AG04450 (cell line): ENCODE measurements at regions not wholly inside any gene's neighbourhood (a gene's known extent, or its start where the extent isn't known, plus 50 kb on each side); places are given as distances from the start of the nearest gene placed in this dataset.

Experiments used
- CTCF ChIA-PET: fragments of 300-600, 350-600 bp; formaldehyde crosslinking; extraction: SDS; loops from one replicate; lab custom pipeline; 2022; ENCODE audit warnings: antibody characterized with exemption, inconsistent platforms; lab: Charles Lee
- POLR2A ChIA-PET: fragments of 350-600 bp; formaldehyde crosslinking; extraction: SDS; loops from one replicate; lab custom pipeline; 2021; ENCODE audit warnings: antibody characterized with exemption, inconsistent platforms; lab: Yijun Ruan, JAX
- DNase-seq: peaks from one replicate; pipeline ENCODE4 v3.0.0-alpha.2; 2011; ENCODE audit warnings: low read depth, low spot score
- H3K27ac ChIP-seq: one replicate; pipeline ENCODE4 v1.5.1; 2012; ENCODE audit warnings: low read depth, low read length, control low read depth
- H3K27me3 ChIP-seq: one replicate; pipeline ENCODE4 v1.6.0; 2012; ENCODE audit warnings: low read length; ENCODE audit not compliant: control insufficient read depth, insufficient read depth
- H3K4me3 ChIP-seq: 2 replicates; pipeline ENCODE4 v1.5.1; 2011; ENCODE audit warnings: mild to moderate bottlenecking, low read depth, low read length, control low read depth
- H3K9me3 ChIP-seq: 2 replicates; pipeline ENCODE4 v1.5.1; 2012; ENCODE audit warnings: low read length; ENCODE audit not compliant: control insufficient read depth, insufficient read depth
- CTCF ChIP-seq: IDR thresholded peaks from 2 replicates; pipeline ENCODE4 v1.5.1; 2011; ENCODE audit warnings: low read depth, low read length, control low read depth, inconsistent platforms

- ChIA-PET POLR2A (no interaction called here), CTCF (no interaction called here)
- no peak for DNase-seq
- H3K27ac ChIP-seq = no peak overlapping the region
- H3K9me3 ChIP-seq = peaks cover 29% of the 10 kb centered on the region
- no peak overlapping the region for H3K4me3 ChIP-seq
- no peak for TF ChIP-seq CTCF
- H3K27me3 ChIP-seq = no peaks in the 10 kb centered on the region
Observed at GRCh38 chr18:77879829-77880228, 630.2 kb downstream of the GALR1 start.

- no peak overlapping the region for H3K27ac ChIP-seq
- TF ChIP-seq CTCF = no peak
- POLR2A ChIA-PET = no interaction called here
Observed at GRCh38 chr18:77884454-77884853, 634.8 kb downstream of the GALR1 start.

GRCh38 chr18:77894060-77894459 lies 644.4 kb downstream of the GALR1 start:
- Histone ChIP-seq H3K27ac (no peak overlapping the region), H3K4me3 (no peak overlapping the region), H3K27me3 (no peaks in the 10 kb centered on the region), H3K9me3 (peaks cover 15% of the 10 kb centered on the region)
- DNase-seq = no peak
- no peak for TF ChIP-seq CTCF
- ChIA-PET CTCF (no interaction called here), POLR2A (no interaction called here)

More at GRCh38 chr18:77884454-77884853, 634.8 kb downstream of the GALR1 start:
- peaks cover 10% of the 10 kb centered on the region for H3K9me3 ChIP-seq
- CTCF ChIA-PET = no interaction called here
- DNase-seq = no peak
- H3K27me3 ChIP-seq = no peaks in the 10 kb centered on the region
- H3K4me3 ChIP-seq = no peak overlapping the region

- no peak overlapping the region for H3K4me3 ChIP-seq
- no peak overlapping the region for H3K27ac ChIP-seq
- H3K27me3 ChIP-seq = no peaks in the 10 kb centered on the region
- POLR2A ChIA-PET = no interaction called here
- CTCF ChIA-PET = no interaction called here
- no peak for DNase-seq
- peaks cover 21% of the 10 kb centered on the region for H3K9me3 ChIP-seq
- no peak for TF ChIP-seq CTCF
Observed at GRCh38 chr18:77895250-77895649, 645.6 kb downstream of the GALR1 start.

- no peak for TF ChIP-seq CTCF
- H3K27me3 ChIP-seq = no peaks in the 10 kb centered on the region
Observed at GRCh38 chr18:77896586-77897252, 647.1 kb downstream of the GALR1 start.

More at GRCh38 chr18:77896586-77897252, 647.1 kb downstream of the GALR1 start:
- H3K4me3 ChIP-seq = no peak overlapping the region
- CTCF ChIA-PET = no interaction called here
- no peak overlapping the region for H3K27ac ChIP-seq
- peaks cover 24% of the 10 kb centered on the region for H3K9me3 ChIP-seq
- POLR2A ChIA-PET = no interaction called here
- DNase-seq = no peak
